Breast epithelium (tissue), 3 donors: ENCODE measurements at regions not wholly inside any gene's neighbourhood (a gene's known extent, or its start where the extent isn't known, plus 50 kb on each side); places are given as distances from the start of the nearest gene placed in this dataset.

Experiments
- POLR2A ChIP-seq: fragments of 450-650 bp; IDR thresholded peaks from one replicate; pipeline ENCODE4 v1.6.1; 2016; ENCODE audit warnings: antibody characterized with exemption, mild to moderate bottlenecking, moderate library complexity
- TF ChIP-seq, protein P1 (sequence below), 3 donors: fragments of 450-650 bp; IDR thresholded peaks; one replicate each; pipeline ENCODE4 v1.5.1; 2016 to 2017; ENCODE audit warnings: antibody characterized with exemption in 3 of 3, mild to moderate bottlenecking in 3 of 3, moderate library complexity in 3 of 3

DNA sequence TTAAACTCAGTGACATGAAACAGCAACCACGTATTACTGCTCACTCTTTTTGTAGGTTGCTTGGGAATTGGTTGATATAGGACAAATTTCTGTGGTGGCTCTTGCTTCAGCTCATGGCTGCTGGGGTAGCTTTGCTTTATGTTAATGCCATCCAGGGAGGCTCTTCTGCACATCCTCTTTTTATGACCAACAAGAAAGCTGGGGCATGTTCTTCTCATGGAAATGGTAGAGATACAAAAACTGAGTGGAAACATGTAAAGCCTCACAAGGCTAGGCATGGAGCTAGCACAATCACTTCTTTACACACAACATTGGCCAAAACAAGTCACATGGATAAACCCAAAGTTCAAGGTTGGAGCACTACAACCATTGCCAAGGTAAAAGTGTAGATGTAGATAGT is 176.8 kb downstream of the NECTIN3 start:
- TF ChIP-seq POLR2A = no peak
- TF ChIP-seq, protein P1, sequence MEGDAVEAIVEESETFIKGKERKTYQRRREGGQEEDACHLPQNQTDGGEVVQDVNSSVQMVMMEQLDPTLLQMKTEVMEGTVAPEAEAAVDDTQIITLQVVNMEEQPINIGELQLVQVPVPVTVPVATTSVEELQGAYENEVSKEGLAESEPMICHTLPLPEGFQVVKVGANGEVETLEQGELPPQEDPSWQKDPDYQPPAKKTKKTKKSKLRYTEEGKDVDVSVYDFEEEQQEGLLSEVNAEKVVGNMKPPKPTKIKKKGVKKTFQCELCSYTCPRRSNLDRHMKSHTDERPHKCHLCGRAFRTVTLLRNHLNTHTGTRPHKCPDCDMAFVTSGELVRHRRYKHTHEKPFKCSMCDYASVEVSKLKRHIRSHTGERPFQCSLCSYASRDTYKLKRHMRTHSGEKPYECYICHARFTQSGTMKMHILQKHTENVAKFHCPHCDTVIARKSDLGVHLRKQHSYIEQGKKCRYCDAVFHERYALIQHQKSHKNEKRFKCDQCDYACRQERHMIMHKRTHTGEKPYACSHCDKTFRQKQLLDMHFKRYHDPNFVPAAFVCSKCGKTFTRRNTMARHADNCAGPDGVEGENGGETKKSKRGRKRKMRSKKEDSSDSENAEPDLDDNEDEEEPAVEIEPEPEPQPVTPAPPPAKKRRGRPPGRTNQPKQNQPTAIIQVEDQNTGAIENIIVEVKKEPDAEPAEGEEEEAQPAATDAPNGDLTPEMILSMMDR (IDR thresholded peaks at IDR 0.05) = no peak
